H9 (cell line): ENCODE measurements at regions not wholly inside any gene's neighbourhood (a gene's known extent, or its start where the extent isn't known, plus 50 kb on each side); places are given as distances from the start of the nearest gene placed in this dataset.

Experiments
- DNase-seq: peaks from one replicate; pipeline ENCODE4 v3.0.0-alpha.2; 2017
- H2AFZ ChIP-seq: one replicate; pipeline ENCODE4 v1.6.1; 2013; ENCODE audit warnings: mild to moderate bottlenecking, low read length, control low read depth, moderate library complexity
- H2AK5ac ChIP-seq: 2 replicates; pipeline ENCODE4 v1.6.1; 2013; ENCODE audit warnings: low read length, control low read depth, mixed read lengths; ENCODE audit not compliant: insufficient read length
- H2BK120ac ChIP-seq: one replicate; pipeline ENCODE4 v1.6.1; 2013; ENCODE audit warnings: low read depth, mild to moderate bottlenecking, low read length, control low read depth, inconsistent platforms; ENCODE audit not compliant: poor library complexity, severe bottlenecking
- H2BK12ac ChIP-seq: 2 replicates; pipeline ENCODE4 v1.6.1; 2013; ENCODE audit warnings: low read length, control low read depth, mixed read lengths, low read depth; ENCODE audit not compliant: insufficient read length
- H2BK15ac ChIP-seq: 2 replicates; pipeline ENCODE4 v1.6.1; 2013; ENCODE audit warnings: low read depth, low read length, control low read depth
- H2BK20ac ChIP-seq: one replicate; pipeline ENCODE4 v1.6.1; 2013; ENCODE audit warnings: low read depth, mild to moderate bottlenecking, low read length, control low read depth, inconsistent platforms; ENCODE audit not compliant: poor library complexity, severe bottlenecking
- H2BK5ac ChIP-seq: 2 replicates; pipeline ENCODE4 v1.6.1; 2013; ENCODE audit warnings: low read length, control low read depth, mixed read lengths; ENCODE audit not compliant: insufficient read length
- H3K14ac ChIP-seq: 2 replicates; pipeline ENCODE4 v1.6.1; 2013; ENCODE audit warnings: low read length, control low read depth; ENCODE audit not compliant: insufficient read depth
- H3K18ac ChIP-seq: 2 replicates; pipeline ENCODE4 v1.6.1; 2013; ENCODE audit warnings: low read depth, mild to moderate bottlenecking, mixed read lengths, low read length, control low read depth; ENCODE audit not compliant: insufficient read length
- H3K23ac ChIP-seq: 2 replicates; pipeline ENCODE4 v1.6.1; 2013; ENCODE audit warnings: low read length, control low read depth, mixed read lengths, low read depth; ENCODE audit not compliant: insufficient read length
- H3K23me2 ChIP-seq: 2 replicates; pipeline ENCODE4 v1.6.1; 2013; ENCODE audit warnings: low read depth, mild to moderate bottlenecking, mixed read lengths, low read length, control low read depth; ENCODE audit not compliant: insufficient read length, poor library complexity, severe bottlenecking
- H3K27ac ChIP-seq: 2 replicates; pipeline ENCODE4 v1.5.1; 2013; ENCODE audit warnings: low read length, control low read depth, mixed read lengths, low read depth; ENCODE audit not compliant: insufficient read length
- H3K27me3 ChIP-seq: 2 replicates; pipeline ENCODE4 v1.6.1; 2013; ENCODE audit warnings: low read length, control low read depth, inconsistent platforms; ENCODE audit not compliant: insufficient read depth
- H3K4ac ChIP-seq: 2 replicates; pipeline ENCODE4 v1.6.1; 2013; ENCODE audit warnings: low read depth, mild to moderate bottlenecking, control low read depth, inconsistent platforms, low read length, moderate library complexity
- H3K4me1 ChIP-seq: 2 replicates; pipeline ENCODE4 v1.6.1; 2013; ENCODE audit warnings: low read length, control low read depth, inconsistent platforms; ENCODE audit not compliant: insufficient read depth
- H3K4me2 ChIP-seq: 2 replicates; pipeline ENCODE4 v1.6.1; 2013; ENCODE audit warnings: low read length, control low read depth, mixed read lengths; ENCODE audit not compliant: insufficient read length, insufficient read depth
- H3K56ac ChIP-seq: 2 replicates; pipeline ENCODE4 v1.6.1; 2013; ENCODE audit warnings: low read depth, mild to moderate bottlenecking, mixed read lengths, low read length, control low read depth; ENCODE audit not compliant: insufficient read length
- H3K79me1 ChIP-seq: 2 replicates; pipeline ENCODE4 v1.6.1; 2013; ENCODE audit warnings: low read depth, mild to moderate bottlenecking, moderate library complexity, low read length, control low read depth, inconsistent platforms; ENCODE audit not compliant: insufficient read depth, poor library complexity, severe bottlenecking
- H3K79me2 ChIP-seq: 2 replicates; pipeline ENCODE4 v1.6.1; 2013; ENCODE audit warnings: low read length, control low read depth, inconsistent platforms; ENCODE audit not compliant: insufficient read depth
- H3K9ac ChIP-seq: 2 replicates; pipeline ENCODE4 v1.6.1; 2013; ENCODE audit warnings: low read length, control low read depth, mixed read lengths; ENCODE audit not compliant: insufficient read length; ENCODE audit errors: extremely low read depth
- H3K9me3 ChIP-seq: one replicate; pipeline ENCODE4 v1.6.1; 2013; ENCODE audit warnings: low read depth, low read length, inconsistent platforms; ENCODE audit not compliant: control insufficient read depth
- H3T11ph ChIP-seq: one replicate; pipeline ENCODE4 v1.6.1; 2013; ENCODE audit warnings: mild to moderate bottlenecking, low read length, control low read depth, inconsistent platforms
- H4K20me1 ChIP-seq: one replicate; pipeline ENCODE4 v1.6.1; 2013; ENCODE audit not compliant: control insufficient read depth, insufficient read length, insufficient read depth
- H4K5ac ChIP-seq: 2 replicates; pipeline ENCODE4 v1.6.1; 2013; ENCODE audit warnings: low read depth, mild to moderate bottlenecking, mixed read lengths, low read length, control low read depth; ENCODE audit not compliant: insufficient read length
- H4K8ac ChIP-seq: replicated peaks from 2 replicates; pipeline ENCODE4 v1.6.1; 2013; ENCODE audit warnings: low read length, control low read depth, mixed read lengths, low read depth; ENCODE audit not compliant: insufficient read length
- H4K91ac ChIP-seq: 2 replicates; pipeline ENCODE4 v1.6.1; 2013; ENCODE audit warnings: low read depth, mild to moderate bottlenecking, moderate library complexity, mixed read lengths, low read length, control low read depth; ENCODE audit not compliant: insufficient read length
- H3K27ac Mint-ChIP-seq, 3 experiments: 2 replicates in 2 of 3; 3 replicates in 1 of 3; pipeline ENCODE4 v1.8.0; 2020 to 2021; ENCODE audit warnings: mixed read lengths in 3 of 3, mild to moderate bottlenecking in 1 of 3, moderate library complexity in 1 of 3
- H3K27me3 Mint-ChIP-seq: 2 replicates; pipeline ENCODE4 v1.8.0; 2021; ENCODE audit warnings: low read depth, mild to moderate bottlenecking, moderate library complexity, mixed read lengths
- H3K36me3 Mint-ChIP-seq, 3 experiments: 2 replicates in 2 of 3; 3 replicates in 1 of 3; pipeline ENCODE4 v1.8.0; 2020 to 2021; ENCODE audit warnings: low read depth in 3 of 3, mixed read lengths in 3 of 3; ENCODE audit not compliant: insufficient read depth in 1 of 3
- H3K4me1 Mint-ChIP-seq, 2 experiments: 2 replicates each; pipeline ENCODE4 v1.8.0; 2020; ENCODE audit warnings: mixed read lengths in 2 of 2
- H3K4me3 Mint-ChIP-seq, 2 experiments: 2 replicates in 1 of 2; 3 replicates in 1 of 2; pipeline ENCODE4 v1.8.0; 2020 to 2021; ENCODE audit warnings: mild to moderate bottlenecking in 2 of 2, mixed read lengths in 2 of 2, moderate library complexity in 1 of 2
- H3K9me3 Mint-ChIP-seq, 2 experiments: 2 replicates in 1 of 2; 3 replicates in 1 of 2; pipeline ENCODE4 v1.8.0; 2020; ENCODE audit warnings: mild to moderate bottlenecking in 2 of 2, mixed read lengths in 2 of 2, moderate library complexity in 1 of 2
- CTCF ChIP-seq: fragments of 200-600 bp; sonication (generic); conservative IDR thresholded peaks from 3 replicates; pipeline ENCODE4 v1.8.0; 2021; ENCODE audit warnings: antibody characterized with exemption, mild to moderate bottlenecking
- WGBS: extraction: QIAGEN DNeasy Blood & Tissue Kit; methylation state at CpG from one replicate; pipeline ENCODE4 v1.1.7; 2013; ENCODE audit warnings: missing lambda C conversion rate, low lambda C conversion rate, mixed read lengths; ENCODE audit not compliant: insufficient read length; ENCODE audit errors: extremely low coverage; 5-methylcytosine and 5-hydroxymethylcytosine counted together

- Histone ChIP-seq H3K9me3 (no peaks in the 10 kb centered on the region), H4K8ac (no peak overlapping the region), H2BK12ac (no peak overlapping the region), H3K27me3 (no peaks in the 10 kb centered on the region), H3K4me1 (no peaks in the 10 kb centered on the region), H3K27ac (no peak overlapping the region), H3K23me2 (no peaks in the 10 kb centered on the region), H3K9ac (no peak overlapping the region), H4K91ac (no peak overlapping the region), H3K56ac (no peak overlapping the region), H3K23ac (no peak overlapping the region), H2BK5ac (no peak overlapping the region), H2AK5ac (no peak overlapping the region), H2BK15ac (no peak overlapping the region), H2BK120ac (no peak overlapping the region), H3K14ac (no peak overlapping the region), H4K5ac (no peak overlapping the region), H3K18ac (no peak overlapping the region), H2BK20ac (no peak overlapping the region), H3K4me2 (no peak overlapping the region), H3K79me2 (no peaks in the 10 kb centered on the region), H3T11ph (no peak overlapping the region), H3K4ac (no peak overlapping the region), H2AFZ (no peak overlapping the region), H4K20me1 (no peaks in the 10 kb centered on the region), H3K79me1 (no peaks in the 10 kb centered on the region)
- no CpG with 5 or more reads among the region's 5 CpGs for whole genome bisulfite sequencing
- peaks cover 3 to 8% of the 10 kb centered on the region in 2 experiments for H3K9me3 Mint-ChIP-seq
- H3K27ac Mint-ChIP-seq, result no peak overlapping the region
- H3K36me3 Mint-ChIP-seq, result peaks cover 0 to 9% (median 5%) of the 10 kb centered on the region in 3 experiments; a peak in 6 of 7 replicates
- no peak overlapping the region for H3K4me3 Mint-ChIP-seq
- peak; percentile 58 for DNase-seq
- H3K4me1 Mint-ChIP-seq, result peaks cover 11 to 12% of the 10 kb centered on the region in 2 experiments
- peak; percentile 28; the same call in 1 of the 3 replicates for TF ChIP-seq CTCF
- no peaks in the 10 kb centered on the region for H3K27me3 Mint-ChIP-seq
Measured at GRCh38 chr3:851098-851790, 241.6 kb upstream of the CNTN6 start.
